DND-41 (cell line): ENCODE measurements at regions not wholly inside any gene's neighbourhood (a gene's known extent, or its start where the extent isn't known, plus 50 kb on each side); places are given as distances from the start of the nearest gene placed in this dataset.

Experiments
- EZH2 ChIP-seq: IDR thresholded peaks from 3 replicates; pipeline ENCODE4 v1.6.1; 2012; ENCODE audit warnings: borderline replicate concordance, low read depth, mild to moderate bottlenecking, moderate library complexity, low read length, inconsistent platforms; ENCODE audit not compliant: severe bottlenecking
- TF ChIP-seq, protein P1 (sequence below): IDR thresholded peaks from 2 replicates; pipeline ENCODE4 v1.5.1; 2012; ENCODE audit warnings: borderline replicate concordance, low read length, moderate library complexity, mild to moderate bottlenecking; ENCODE audit not compliant: poor library complexity, severe bottlenecking; ENCODE audit errors: extremely low read depth

GRCh38 chr1:201750934-201751333, 78.0 kb upstream of the IPO9 start:
- TF ChIP-seq, protein P1, sequence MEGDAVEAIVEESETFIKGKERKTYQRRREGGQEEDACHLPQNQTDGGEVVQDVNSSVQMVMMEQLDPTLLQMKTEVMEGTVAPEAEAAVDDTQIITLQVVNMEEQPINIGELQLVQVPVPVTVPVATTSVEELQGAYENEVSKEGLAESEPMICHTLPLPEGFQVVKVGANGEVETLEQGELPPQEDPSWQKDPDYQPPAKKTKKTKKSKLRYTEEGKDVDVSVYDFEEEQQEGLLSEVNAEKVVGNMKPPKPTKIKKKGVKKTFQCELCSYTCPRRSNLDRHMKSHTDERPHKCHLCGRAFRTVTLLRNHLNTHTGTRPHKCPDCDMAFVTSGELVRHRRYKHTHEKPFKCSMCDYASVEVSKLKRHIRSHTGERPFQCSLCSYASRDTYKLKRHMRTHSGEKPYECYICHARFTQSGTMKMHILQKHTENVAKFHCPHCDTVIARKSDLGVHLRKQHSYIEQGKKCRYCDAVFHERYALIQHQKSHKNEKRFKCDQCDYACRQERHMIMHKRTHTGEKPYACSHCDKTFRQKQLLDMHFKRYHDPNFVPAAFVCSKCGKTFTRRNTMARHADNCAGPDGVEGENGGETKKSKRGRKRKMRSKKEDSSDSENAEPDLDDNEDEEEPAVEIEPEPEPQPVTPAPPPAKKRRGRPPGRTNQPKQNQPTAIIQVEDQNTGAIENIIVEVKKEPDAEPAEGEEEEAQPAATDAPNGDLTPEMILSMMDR, result no peak
- no peak for TF ChIP-seq EZH2
